ENCODE measurements at regions not wholly inside any gene's neighbourhood (a gene's known extent, or its start where the extent isn't known, plus 50 kb on each side); places are given as distances from the start of the nearest gene placed in this dataset.

- H2BK5ac ChIP-seq (ENCODE audit: insufficient read length, low read length): no peak overlapping the region
- no peaks in the 10 kb centered on the region for H3K27me3 ChIP-seq (ENCODE audit: insufficient read depth, low read length)
- WGBS (ENCODE audit: extremely low coverage, insufficient read length, low lambda C conversion rate): no CpG with 5 or more reads among the region's 4 CpGs
- Mint-ChIP-seq H3K9me3 (no peaks in the 10 kb centered on the region), H3K4me3 (no peak overlapping the region), H3K27me3 (ENCODE audit: low read depth) (no peaks in the 10 kb centered on the region), H3K4me1 (peaks cover 3 to 12% of the 10 kb centered on the region in 2 experiments; a peak in 3 of 4 replicates), H3K36me3 (ENCODE audit: insufficient read depth in 1 of 3, low read depth in 3 of 3) (no peaks in the 10 kb centered on the region), H3K27ac (no peak overlapping the region; a peak in 1 of 7 replicates)
- H4K8ac ChIP-seq (replicated peaks; ENCODE audit: insufficient read length, low read depth, low read length): no peak overlapping the region
- no peak overlapping the region for H3K18ac ChIP-seq (ENCODE audit: insufficient read length, low read depth, low read length)
- no peak overlapping the region for H3K23ac ChIP-seq (ENCODE audit: insufficient read length, low read depth, low read length)
- no peaks in the 10 kb centered on the region; the same call in 1 of the 2 replicates for H3K4me1 ChIP-seq (ENCODE audit: insufficient read depth, low read length)
- H3K23me2 ChIP-seq (ENCODE audit: insufficient read length, low read depth, low read length, poor library complexity, severe bottlenecking): no peaks in the 10 kb centered on the region
- TF ChIP-seq, protein P1, sequence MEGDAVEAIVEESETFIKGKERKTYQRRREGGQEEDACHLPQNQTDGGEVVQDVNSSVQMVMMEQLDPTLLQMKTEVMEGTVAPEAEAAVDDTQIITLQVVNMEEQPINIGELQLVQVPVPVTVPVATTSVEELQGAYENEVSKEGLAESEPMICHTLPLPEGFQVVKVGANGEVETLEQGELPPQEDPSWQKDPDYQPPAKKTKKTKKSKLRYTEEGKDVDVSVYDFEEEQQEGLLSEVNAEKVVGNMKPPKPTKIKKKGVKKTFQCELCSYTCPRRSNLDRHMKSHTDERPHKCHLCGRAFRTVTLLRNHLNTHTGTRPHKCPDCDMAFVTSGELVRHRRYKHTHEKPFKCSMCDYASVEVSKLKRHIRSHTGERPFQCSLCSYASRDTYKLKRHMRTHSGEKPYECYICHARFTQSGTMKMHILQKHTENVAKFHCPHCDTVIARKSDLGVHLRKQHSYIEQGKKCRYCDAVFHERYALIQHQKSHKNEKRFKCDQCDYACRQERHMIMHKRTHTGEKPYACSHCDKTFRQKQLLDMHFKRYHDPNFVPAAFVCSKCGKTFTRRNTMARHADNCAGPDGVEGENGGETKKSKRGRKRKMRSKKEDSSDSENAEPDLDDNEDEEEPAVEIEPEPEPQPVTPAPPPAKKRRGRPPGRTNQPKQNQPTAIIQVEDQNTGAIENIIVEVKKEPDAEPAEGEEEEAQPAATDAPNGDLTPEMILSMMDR (conservative IDR thresholded peaks at IDR 0.05): no peak
- no peaks in the 10 kb centered on the region for H3K79me2 ChIP-seq (ENCODE audit: insufficient read depth, low read length)
- no peak overlapping the region for H2BK20ac ChIP-seq (ENCODE audit: low read depth, low read length, poor library complexity, severe bottlenecking)
- no peak overlapping the region for H3K4me2 ChIP-seq (ENCODE audit: insufficient read depth, insufficient read length, low read length)
- H3K56ac ChIP-seq (ENCODE audit: insufficient read length, low read depth, low read length): no peak overlapping the region
- no peak overlapping the region for H3K9ac ChIP-seq (ENCODE audit: extremely low read depth, insufficient read length, low read length)
- H2AK5ac ChIP-seq (ENCODE audit: insufficient read length, low read length): no peak overlapping the region
- no peak overlapping the region for H4K91ac ChIP-seq (ENCODE audit: insufficient read length, low read depth, low read length)
- no peak overlapping the region for H2BK120ac ChIP-seq (ENCODE audit: low read depth, low read length, poor library complexity, severe bottlenecking)
- DNase-seq: no peak
- no peak overlapping the region for H2BK15ac ChIP-seq (ENCODE audit: low read depth, low read length)
- no peak overlapping the region for H3K4ac ChIP-seq (ENCODE audit: low read depth, low read length)
- no peak overlapping the region for H2BK12ac ChIP-seq (ENCODE audit: insufficient read length, low read depth, low read length)
- no peak overlapping the region for H3K14ac ChIP-seq (ENCODE audit: insufficient read depth, low read length)
- no peaks in the 10 kb centered on the region for H3K79me1 ChIP-seq (ENCODE audit: insufficient read depth, low read depth, low read length, poor library complexity, severe bottlenecking)
- H4K20me1 ChIP-seq (ENCODE audit: control insufficient read depth, insufficient read depth, insufficient read length): no peaks in the 10 kb centered on the region
- no peak overlapping the region for H4K5ac ChIP-seq (ENCODE audit: insufficient read length, low read depth, low read length)
- H3T11ph ChIP-seq (ENCODE audit: low read length): no peak overlapping the region
- H3K27ac ChIP-seq (ENCODE audit: insufficient read length, low read depth, low read length): no peak overlapping the region
- H3K9me3 ChIP-seq (ENCODE audit: control insufficient read depth, low read depth, low read length): no peaks in the 10 kb centered on the region
- H2AFZ ChIP-seq (ENCODE audit: low read length): no peak overlapping the region
Observed at GRCh38 chr2:145854039-145854755, 1334.3 kb upstream of the ZEB2 start.
